Activated CD8-positive, alpha-beta T cell treated with anti-CD3 and anti-CD28 coated beads for 36 hours (primary cell): ENCODE measurements at regions not wholly inside any gene's neighbourhood (a gene's known extent, or its start where the extent isn't known, plus 50 kb on each side); places are given as distances from the start of the nearest gene placed in this dataset.

Source experiments
- ATAC-seq: fragments of 200-7000 bp; cut with Tn5 transposase; one replicate; pipeline ENCODE4 v1.10.0; 2021; ENCODE audit warnings: mild to moderate bottlenecking, moderate library complexity
- CTCF ChIA-PET: fragments of 350-600 bp; sonication (Branson Sonifier 250); formaldehyde crosslinking; loops from one replicate; lab custom pipeline; 2021; ENCODE audit warnings: antibody characterized with exemption; lab: Charles Lee
- POLR2A ChIA-PET: fragments of 350-600 bp; sonication (Branson Sonifier 250); formaldehyde crosslinking; loops from one replicate; lab custom pipeline; 2021; ENCODE audit warnings: antibody characterized with exemption; lab: Charles Lee
- DNase-seq: peaks from one replicate; pipeline ENCODE4 v3.0.0-alpha.2; 2020
- H3K27ac Mint-ChIP-seq: one replicate; pipeline ENCODE4 v1.8.0; 2021; ENCODE audit warnings: mild to moderate bottlenecking, mixed read lengths
- H3K27me3 Mint-ChIP-seq: one replicate; pipeline ENCODE4 v1.8.0; 2021; ENCODE audit warnings: mixed read lengths
- H3K36me3 Mint-ChIP-seq: one replicate; pipeline ENCODE4 v1.8.0; 2021; ENCODE audit warnings: low read depth, mixed read lengths
- H3K4me1 Mint-ChIP-seq: one replicate; pipeline ENCODE4 v1.8.0; 2021; ENCODE audit warnings: low read depth, mixed read lengths
- H3K4me3 Mint-ChIP-seq: one replicate; pipeline ENCODE4 v1.8.0; 2021; ENCODE audit warnings: mild to moderate bottlenecking, moderate library complexity, mixed read lengths
- H3K9me3 Mint-ChIP-seq: one replicate; pipeline ENCODE4 v1.8.0; 2021; ENCODE audit warnings: mixed read lengths
- intact Hi-C: fragments of 100-400 bp; cut with micrococcal nuclease; formaldehyde crosslinking; loops from one replicate; pipeline ENCODE4 v1.10.0; 2022
- TF ChIP-seq, protein P1 (sequence below): fragments of 200-600 bp; IDR thresholded peaks from one replicate; pipeline ENCODE4 v1.8.0; 2022; ENCODE audit warnings: antibody characterized with exemption, mild to moderate bottlenecking

GRCh38 chr10:125221716-125222115 is 61.4 kb upstream of the CTBP2 start:
- POLR2A ChIA-PET, result no interaction called here
- no peaks in the 10 kb centered on the region for H3K36me3 Mint-ChIP-seq

GRCh38 chr10:125219776-125220175 is 59.4 kb upstream of the CTBP2 start:
- no peak for ATAC-seq
- H3K36me3 Mint-ChIP-seq, result no peaks in the 10 kb centered on the region
- POLR2A ChIA-PET, result no interaction called here
- intact Hi-C loops, result no loop called here
- no peaks in the 10 kb centered on the region for H3K4me1 Mint-ChIP-seq
- no peak overlapping the region for H3K4me3 Mint-ChIP-seq
- TF ChIP-seq, protein P1, sequence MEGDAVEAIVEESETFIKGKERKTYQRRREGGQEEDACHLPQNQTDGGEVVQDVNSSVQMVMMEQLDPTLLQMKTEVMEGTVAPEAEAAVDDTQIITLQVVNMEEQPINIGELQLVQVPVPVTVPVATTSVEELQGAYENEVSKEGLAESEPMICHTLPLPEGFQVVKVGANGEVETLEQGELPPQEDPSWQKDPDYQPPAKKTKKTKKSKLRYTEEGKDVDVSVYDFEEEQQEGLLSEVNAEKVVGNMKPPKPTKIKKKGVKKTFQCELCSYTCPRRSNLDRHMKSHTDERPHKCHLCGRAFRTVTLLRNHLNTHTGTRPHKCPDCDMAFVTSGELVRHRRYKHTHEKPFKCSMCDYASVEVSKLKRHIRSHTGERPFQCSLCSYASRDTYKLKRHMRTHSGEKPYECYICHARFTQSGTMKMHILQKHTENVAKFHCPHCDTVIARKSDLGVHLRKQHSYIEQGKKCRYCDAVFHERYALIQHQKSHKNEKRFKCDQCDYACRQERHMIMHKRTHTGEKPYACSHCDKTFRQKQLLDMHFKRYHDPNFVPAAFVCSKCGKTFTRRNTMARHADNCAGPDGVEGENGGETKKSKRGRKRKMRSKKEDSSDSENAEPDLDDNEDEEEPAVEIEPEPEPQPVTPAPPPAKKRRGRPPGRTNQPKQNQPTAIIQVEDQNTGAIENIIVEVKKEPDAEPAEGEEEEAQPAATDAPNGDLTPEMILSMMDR, result no peak
- CTCF ChIA-PET, result no interaction called here
- no peak overlapping the region for H3K27ac Mint-ChIP-seq
- DNase-seq, result no peak
- H3K9me3 Mint-ChIP-seq, result no peaks in the 10 kb centered on the region
- H3K27me3 Mint-ChIP-seq, result no peaks in the 10 kb centered on the region

More at GRCh38 chr10:125221716-125222115, 61.4 kb upstream of the CTBP2 start:
- Mint-ChIP-seq H3K9me3 (no peaks in the 10 kb centered on the region), H3K4me3 (no peak overlapping the region), H3K27ac (no peak overlapping the region), H3K27me3 (no peaks in the 10 kb centered on the region), H3K4me1 (no peaks in the 10 kb centered on the region)
- intact Hi-C loops, result no loop called here
- ATAC-seq (no peak), DNase-seq (no peak)
- TF ChIP-seq, protein P1, result no peak
- CTCF ChIA-PET, result no interaction called here

- no peak for ATAC-seq
- no peaks in the 10 kb centered on the region for H3K36me3 Mint-ChIP-seq
- TF ChIP-seq, protein P1, result no peak
- intact Hi-C loops, result no loop called here
- no peaks in the 10 kb centered on the region for H3K4me1 Mint-ChIP-seq
- CTCF ChIA-PET, result no interaction called here
- H3K9me3 Mint-ChIP-seq, result no peaks in the 10 kb centered on the region
- H3K27me3 Mint-ChIP-seq, result no peaks in the 10 kb centered on the region
- DNase-seq, result no peak
- H3K4me3 Mint-ChIP-seq, result no peak overlapping the region
- POLR2A ChIA-PET, result no interaction called here
- H3K27ac Mint-ChIP-seq, result no peak overlapping the region
These were observed 58.6 kb upstream of the CTBP2 start for GRCh38 chr10:125218967-125219366.

DNA sequence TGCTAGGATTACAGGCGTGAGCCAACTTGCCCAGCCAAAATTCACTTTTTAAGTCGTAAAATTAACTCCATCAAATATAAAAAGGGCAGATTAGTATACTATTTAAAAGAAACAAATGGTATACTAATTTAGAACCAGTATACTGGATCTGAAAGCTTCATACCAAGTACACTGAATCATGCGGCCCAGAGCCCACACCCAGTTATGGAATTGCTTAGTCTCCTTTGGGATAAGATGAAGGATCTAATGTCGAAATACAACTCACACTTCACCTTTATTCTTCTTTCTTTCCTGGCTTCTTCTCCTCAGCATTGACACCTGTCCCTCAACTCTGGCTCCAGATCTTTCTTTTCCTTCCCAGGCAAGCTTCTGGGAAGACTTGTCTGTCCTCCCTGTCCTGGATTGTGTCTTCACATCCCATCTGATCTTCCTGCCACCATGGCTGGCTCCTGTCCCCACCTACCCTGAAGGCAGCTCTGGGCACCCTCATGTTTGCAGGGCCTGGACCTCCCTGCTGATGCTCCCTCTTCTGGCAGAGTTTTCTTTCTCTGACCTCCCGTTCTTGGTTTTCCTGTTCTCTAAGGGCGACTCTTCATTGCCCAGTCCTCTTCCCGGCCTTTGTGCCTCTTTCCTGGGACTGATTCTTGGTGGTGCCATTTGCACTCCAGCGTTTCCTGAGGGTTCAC is 57.8 kb upstream of the CTBP2 start:
- POLR2A ChIA-PET, result no interaction called here
- Mint-ChIP-seq H3K27me3 (no peaks in the 10 kb centered on the region), H3K4me1 (no peaks in the 10 kb centered on the region), H3K4me3 (no peak overlapping the region), H3K36me3 (no peaks in the 10 kb centered on the region), H3K9me3 (no peaks in the 10 kb centered on the region), H3K27ac (no peak overlapping the region)
- CTCF ChIA-PET, result no interaction called here
- TF ChIP-seq, protein P1, result no peak
- no peak for ATAC-seq
- intact Hi-C loops, result no loop called here
- no peak for DNase-seq

- POLR2A ChIA-PET, result no interaction called here
- H3K27ac Mint-ChIP-seq, result no peak overlapping the region
- TF ChIP-seq, protein P1, result no peak
- no peak overlapping the region for H3K4me3 Mint-ChIP-seq
- DNase-seq (no peak), ATAC-seq (no peak)
- CTCF ChIA-PET, result no interaction called here
- no peaks in the 10 kb centered on the region for H3K9me3 Mint-ChIP-seq
- no peaks in the 10 kb centered on the region for H3K27me3 Mint-ChIP-seq
- no peaks in the 10 kb centered on the region for H3K4me1 Mint-ChIP-seq
- intact Hi-C loops, result no loop called here
- H3K36me3 Mint-ChIP-seq, result no peaks in the 10 kb centered on the region
These were observed 56.5 kb upstream of the CTBP2 start for GRCh38 chr10:125216861-125217260.
